GM12892 (cell line): ENCODE measurements at regions not wholly inside any gene's neighbourhood (a gene's known extent, or its start where the extent isn't known, plus 50 kb on each side); places are given as distances from the start of the nearest gene placed in this dataset.

ENCODE experiments used
- POLR2A ChIP-seq: IDR thresholded peaks from 2 replicates; pipeline ENCODE4 v1.6.1; 2011; ENCODE audit warnings: low read depth, low read length, control low read depth
- POLR2AphosphoS5 ChIP-seq: IDR thresholded peaks from 2 replicates; pipeline ENCODE4 v1.6.1; 2011; ENCODE audit warnings: low read depth, low read length, control low read depth
- TAF1 ChIP-seq: IDR thresholded peaks from 2 replicates; pipeline ENCODE4 v1.6.1; 2011; ENCODE audit warnings: low read depth, mild to moderate bottlenecking, control low read depth, low read length, borderline replicate concordance

DNA sequence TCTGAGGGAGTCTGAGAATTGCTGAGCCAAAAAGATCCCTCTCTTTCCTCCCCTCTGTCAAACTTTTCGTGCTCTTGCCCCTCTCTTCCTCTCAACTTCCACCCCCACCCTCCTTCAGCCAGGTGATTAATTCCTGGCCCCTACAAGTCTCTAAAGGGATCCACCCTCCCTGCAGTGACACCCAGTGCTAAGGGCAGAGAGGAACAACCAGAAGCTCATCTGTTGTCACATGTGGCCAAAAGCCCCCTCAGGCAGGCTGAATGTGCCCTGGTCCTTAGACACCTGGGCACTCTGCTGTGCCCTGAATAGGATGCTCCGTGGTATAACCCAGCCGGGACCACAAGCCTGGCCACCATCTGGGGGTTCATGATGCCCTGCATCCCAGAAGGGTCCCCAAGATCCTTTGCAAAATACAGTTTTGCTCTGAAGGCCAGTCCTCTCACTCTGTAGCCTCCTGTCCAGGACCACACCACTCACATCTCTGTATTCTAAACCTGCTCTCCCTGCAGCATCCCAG, 234.4 kb downstream of the BCL11A start:
- TF ChIP-seq POLR2A (no peak), POLR2AphosphoS5 (no peak), TAF1 (no peak)
